Skeletal muscle satellite cell (primary cell): ENCODE measurements at regions not wholly inside any gene's neighbourhood (a gene's known extent, or its start where the extent isn't known, plus 50 kb on each side); places are given as distances from the start of the nearest gene placed in this dataset.

ENCODE experiments used
- H3K27me3 ChIP-seq: 2 replicates; pipeline ENCODE4 v1.7.0; 2013; ENCODE audit warnings: low read length; ENCODE audit not compliant: control insufficient read depth, insufficient read depth
- H3K36me3 ChIP-seq: 2 replicates; pipeline ENCODE4 v1.7.0; 2013; ENCODE audit warnings: mild to moderate bottlenecking, control low read depth, low read length; ENCODE audit not compliant: insufficient read depth
- H3K4me1 ChIP-seq: 2 replicates; pipeline ENCODE4 v1.7.0; 2013; ENCODE audit warnings: low read length; ENCODE audit not compliant: control insufficient read depth, insufficient read depth
- H3K4me2 ChIP-seq: 2 replicates; pipeline ENCODE4 v1.7.0; 2013; ENCODE audit warnings: mild to moderate bottlenecking, low read length
- H3K4me3 ChIP-seq: 2 replicates; pipeline ENCODE4 v1.7.0; 2013; ENCODE audit warnings: low read length
- H3K9ac ChIP-seq: 2 replicates; pipeline ENCODE4 v1.7.0; 2013; ENCODE audit warnings: mild to moderate bottlenecking, low read depth, low read length, moderate library complexity
- H3K9me3 ChIP-seq: replicated peaks from 2 replicates; pipeline ENCODE4 v1.7.0; 2013; ENCODE audit warnings: mild to moderate bottlenecking, control low read depth, low read length

GRCh38 chr11:15509082-15509481 is 394.4 kb downstream of the INSC start:
- Histone ChIP-seq H3K4me2 (no peak overlapping the region), H3K9me3 (no peaks in the 10 kb centered on the region), H3K36me3 (no peaks in the 10 kb centered on the region), H3K4me3 (no peak overlapping the region), H3K9ac (no peak overlapping the region), H3K27me3 (no peaks in the 10 kb centered on the region), H3K4me1 (no peaks in the 10 kb centered on the region)

GRCh38 chr11:15519124-15519791 is 404.5 kb downstream of the INSC start:
- H3K27me3 ChIP-seq = no peaks in the 10 kb centered on the region
- H3K9me3 ChIP-seq = no peaks in the 10 kb centered on the region
- no peak overlapping the region for H3K9ac ChIP-seq
- no peak overlapping the region for H3K4me3 ChIP-seq
- no peaks in the 10 kb centered on the region for H3K36me3 ChIP-seq
- no peaks in the 10 kb centered on the region for H3K4me1 ChIP-seq
- no peak overlapping the region for H3K4me2 ChIP-seq

- no peak overlapping the region for H3K4me2 ChIP-seq
- no peak overlapping the region for H3K4me3 ChIP-seq
- no peak overlapping the region for H3K9ac ChIP-seq
- no peaks in the 10 kb centered on the region for H3K36me3 ChIP-seq
- H3K4me1 ChIP-seq = no peaks in the 10 kb centered on the region
- H3K27me3 ChIP-seq = no peaks in the 10 kb centered on the region
- no peaks in the 10 kb centered on the region for H3K9me3 ChIP-seq
Observed at GRCh38 chr11:15519911-15520310, 405.2 kb downstream of the INSC start.

- Histone ChIP-seq H3K9ac (no peak overlapping the region), H3K4me2 (no peak overlapping the region), H3K4me3 (no peak overlapping the region), H3K36me3 (no peaks in the 10 kb centered on the region), H3K9me3 (no peaks in the 10 kb centered on the region), H3K27me3 (no peaks in the 10 kb centered on the region), H3K4me1 (no peaks in the 10 kb centered on the region)
Observed at GRCh38 chr11:15523543-15523942, 408.8 kb downstream of the INSC start.

GRCh38 chr11:15525582-15525981 is 410.9 kb downstream of the INSC start:
- Histone ChIP-seq H3K4me3 (no peak overlapping the region), H3K9ac (no peak overlapping the region), H3K4me1 (no peaks in the 10 kb centered on the region), H3K9me3 (no peaks in the 10 kb centered on the region), H3K36me3 (no peaks in the 10 kb centered on the region), H3K4me2 (no peak overlapping the region), H3K27me3 (no peaks in the 10 kb centered on the region)

GRCh38 chr11:15526032-15526431 is 411.3 kb downstream of the INSC start:
- Histone ChIP-seq H3K36me3 (no peaks in the 10 kb centered on the region), H3K27me3 (no peaks in the 10 kb centered on the region), H3K4me1 (no peaks in the 10 kb centered on the region), H3K4me3 (no peak overlapping the region), H3K9ac (no peak overlapping the region), H3K9me3 (no peaks in the 10 kb centered on the region), H3K4me2 (no peak overlapping the region)

GRCh38 chr11:15526859-15527450 is 412.2 kb downstream of the INSC start:
- no peak overlapping the region for H3K4me3 ChIP-seq
- no peak overlapping the region for H3K4me2 ChIP-seq
- no peaks in the 10 kb centered on the region for H3K4me1 ChIP-seq
- H3K9ac ChIP-seq = no peak overlapping the region
- no peaks in the 10 kb centered on the region for H3K36me3 ChIP-seq
- H3K9me3 ChIP-seq = no peaks in the 10 kb centered on the region
- H3K27me3 ChIP-seq = no peaks in the 10 kb centered on the region

- Histone ChIP-seq H3K4me3 (no peak overlapping the region), H3K9me3 (no peaks in the 10 kb centered on the region), H3K9ac (no peak overlapping the region), H3K4me1 (no peaks in the 10 kb centered on the region), H3K4me2 (no peak overlapping the region), H3K36me3 (no peaks in the 10 kb centered on the region), H3K27me3 (no peaks in the 10 kb centered on the region)
Observed at GRCh38 chr11:15532432-15532831, 417.7 kb downstream of the INSC start.

GRCh38 chr11:15534266-15534665 is 419.5 kb downstream of the INSC start:
- no peaks in the 10 kb centered on the region for H3K4me1 ChIP-seq
- no peaks in the 10 kb centered on the region for H3K27me3 ChIP-seq
- H3K4me3 ChIP-seq = no peak overlapping the region
- no peaks in the 10 kb centered on the region for H3K36me3 ChIP-seq
- no peak overlapping the region for H3K9ac ChIP-seq
- no peak overlapping the region for H3K4me2 ChIP-seq
- no peaks in the 10 kb centered on the region for H3K9me3 ChIP-seq

GRCh38 chr11:15535414-15535813 is 420.7 kb downstream of the INSC start:
- no peaks in the 10 kb centered on the region for H3K4me1 ChIP-seq
- no peak overlapping the region for H3K4me2 ChIP-seq
- no peaks in the 10 kb centered on the region for H3K36me3 ChIP-seq
- no peaks in the 10 kb centered on the region for H3K27me3 ChIP-seq
- no peak overlapping the region for H3K9ac ChIP-seq
- H3K4me3 ChIP-seq = no peak overlapping the region
- H3K9me3 ChIP-seq = no peaks in the 10 kb centered on the region

GRCh38 chr11:15536438-15536837 is 421.7 kb downstream of the INSC start:
- no peaks in the 10 kb centered on the region for H3K36me3 ChIP-seq
- no peak overlapping the region for H3K9ac ChIP-seq
- H3K4me1 ChIP-seq = no peaks in the 10 kb centered on the region
- H3K9me3 ChIP-seq = no peaks in the 10 kb centered on the region
- H3K4me2 ChIP-seq = no peak overlapping the region
- H3K27me3 ChIP-seq = no peaks in the 10 kb centered on the region
- no peak overlapping the region for H3K4me3 ChIP-seq

- Histone ChIP-seq H3K27me3 (no peaks in the 10 kb centered on the region), H3K4me2 (no peak overlapping the region), H3K4me3 (no peak overlapping the region), H3K9me3 (no peaks in the 10 kb centered on the region), H3K36me3 (no peaks in the 10 kb centered on the region), H3K4me1 (no peaks in the 10 kb centered on the region), H3K9ac (no peak overlapping the region)
Observed at GRCh38 chr11:15539645-15540044, 424.9 kb downstream of the INSC start.
